ENCODE measurements at regions not wholly inside any gene's neighbourhood (a gene's known extent, or its start where the extent isn't known, plus 50 kb on each side); places are given as distances from the start of the nearest gene placed in this dataset.
"Not testable (repeated sequence)": the region's sequence is repeated elsewhere in the genome, so short reads cannot be mapped to it uniquely, and the experiment has no call there.

DNA sequence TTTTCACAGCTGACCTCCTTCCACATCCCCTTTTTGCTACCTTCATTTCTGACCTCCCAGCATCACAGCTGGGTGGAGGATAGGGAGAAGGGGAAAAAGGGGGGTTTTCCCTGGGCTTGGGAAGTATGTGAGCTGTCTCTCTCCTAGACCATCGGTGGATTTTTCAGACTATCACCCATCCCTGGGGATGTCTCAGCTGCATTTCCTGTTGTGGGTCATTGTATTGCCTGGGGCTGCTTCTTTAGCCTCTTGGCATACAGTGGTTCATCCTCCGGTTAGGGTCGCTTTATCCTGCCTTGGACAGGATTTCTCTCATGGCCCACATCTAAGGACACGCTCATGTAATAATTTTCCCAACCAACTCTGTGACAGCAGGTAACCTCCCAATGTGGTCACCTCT is 142.5 kb upstream of the ARG1 start:
- DNase-seq = no peak

DNA sequence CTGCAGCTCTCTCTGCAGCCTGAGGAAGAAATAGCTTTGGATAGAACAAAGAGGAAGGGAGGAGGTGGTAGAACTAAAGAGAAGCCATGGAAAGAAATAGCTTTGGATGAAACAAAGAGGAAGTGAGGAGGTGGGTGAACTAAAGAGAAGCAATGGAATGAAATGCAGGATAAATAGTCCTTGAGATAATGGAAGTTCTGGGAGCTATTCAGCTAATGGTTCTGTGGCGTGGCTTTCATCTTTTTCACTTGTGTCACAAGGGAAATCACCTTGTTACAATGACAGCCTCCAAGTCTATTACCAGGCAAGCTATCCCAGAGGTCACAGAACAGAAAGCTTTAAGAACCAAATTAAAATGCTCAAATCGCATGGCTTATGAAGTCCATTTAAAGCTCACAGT is 141.3 kb upstream of the ARG1 start:
- DNase-seq = no peak

DNA sequence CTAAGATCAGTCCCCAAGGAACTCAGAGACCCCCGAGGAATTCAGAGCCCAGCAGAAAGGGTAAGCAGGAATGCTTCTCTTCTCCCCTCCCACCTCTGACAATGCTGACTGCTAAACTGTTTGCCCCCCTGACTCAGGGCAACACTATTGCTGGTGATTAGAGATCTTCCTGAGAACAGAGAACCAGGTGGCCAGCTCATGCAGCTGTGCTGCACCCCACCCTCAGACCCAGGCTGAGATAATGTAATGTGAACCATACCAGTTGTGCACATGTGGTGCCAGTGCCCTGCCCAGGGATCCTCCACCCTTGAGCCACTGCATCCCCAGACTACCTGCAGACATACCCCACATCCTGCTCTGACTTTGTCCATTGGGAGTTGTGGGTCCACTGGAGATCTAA is 139.1 kb upstream of the ARG1 start:
- DNase-seq = no peak

DNA sequence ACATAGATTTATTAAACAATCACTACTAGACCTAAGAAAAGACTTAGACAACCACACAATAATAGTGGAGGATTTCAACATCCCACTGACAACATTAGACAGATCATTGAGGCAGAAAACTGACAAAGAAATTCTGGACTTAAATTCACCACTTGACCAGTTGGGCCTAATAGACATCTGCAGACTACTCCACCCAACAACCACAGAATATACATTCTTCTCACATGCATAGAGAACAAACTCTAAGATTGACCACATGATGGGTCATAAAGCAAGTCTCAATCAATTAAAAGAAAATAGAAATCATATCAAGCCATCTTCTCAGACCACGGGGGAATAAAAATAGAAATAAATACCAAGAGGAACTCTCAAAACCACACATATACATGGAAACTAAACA is 136.7 kb upstream of the ARG1 start:
- DNase-seq = no peak

DNA sequence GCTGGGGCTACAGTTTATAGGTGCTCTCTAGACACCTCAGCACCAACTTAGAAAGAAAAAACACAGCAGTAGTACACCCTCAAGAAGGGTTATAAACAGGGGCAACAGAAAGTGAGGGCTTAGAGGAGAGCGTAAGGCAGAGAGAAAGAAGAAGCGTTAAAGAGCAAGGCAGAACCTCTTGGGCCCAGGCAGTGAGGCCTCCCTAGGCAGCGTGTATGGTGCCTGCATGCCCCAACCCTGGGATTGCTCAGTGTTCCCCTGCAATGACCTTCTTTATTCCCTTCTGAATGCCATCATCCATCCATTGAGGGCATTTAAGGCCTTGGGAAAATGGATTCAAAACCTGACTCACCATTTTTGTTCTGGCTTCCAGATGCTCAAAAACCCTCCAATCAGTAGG is 130.0 kb upstream of the ARG1 start:
- DNase-seq = no peak

DNA sequence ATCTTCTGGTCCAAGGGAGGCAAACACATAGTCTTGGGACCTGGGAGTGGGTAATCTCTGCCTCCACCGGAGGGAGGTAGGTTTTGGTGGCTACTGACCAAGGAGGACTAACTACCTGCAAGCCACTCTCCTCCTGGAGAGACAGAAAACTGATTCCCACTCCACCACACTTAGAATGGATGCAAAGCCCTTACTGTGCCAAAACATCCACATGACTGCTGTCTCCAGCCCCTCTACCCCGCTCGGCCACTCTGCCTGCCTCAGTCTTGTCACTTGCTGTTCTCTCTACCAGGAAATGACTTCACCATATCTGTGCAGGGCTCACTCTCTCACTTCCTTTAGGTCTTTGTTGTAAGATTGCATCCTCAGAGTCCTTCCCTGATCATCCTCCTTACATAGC is 129.5 kb upstream of the ARG1 start:
- DNase-seq = no peak

DNA sequence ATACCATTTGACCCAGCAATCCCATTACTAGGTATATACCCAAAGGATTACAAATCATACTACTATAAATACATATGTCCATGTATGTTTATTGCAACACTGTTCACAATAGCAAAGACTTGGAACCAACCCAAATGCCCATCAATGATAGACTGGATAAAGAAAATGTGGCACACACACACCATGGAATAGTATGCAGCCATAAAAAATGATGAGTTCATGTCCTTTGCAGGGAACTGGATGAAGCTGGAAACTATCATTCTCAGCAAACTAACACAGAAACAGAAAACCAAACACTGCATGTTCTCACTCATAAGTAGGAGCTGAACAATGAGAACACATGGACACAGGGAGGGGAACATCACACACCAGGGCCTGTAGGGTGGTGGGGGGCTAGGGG is 127.7 kb upstream of the ARG1 start:
- DNase-seq = not testable (repeated sequence)

DNA sequence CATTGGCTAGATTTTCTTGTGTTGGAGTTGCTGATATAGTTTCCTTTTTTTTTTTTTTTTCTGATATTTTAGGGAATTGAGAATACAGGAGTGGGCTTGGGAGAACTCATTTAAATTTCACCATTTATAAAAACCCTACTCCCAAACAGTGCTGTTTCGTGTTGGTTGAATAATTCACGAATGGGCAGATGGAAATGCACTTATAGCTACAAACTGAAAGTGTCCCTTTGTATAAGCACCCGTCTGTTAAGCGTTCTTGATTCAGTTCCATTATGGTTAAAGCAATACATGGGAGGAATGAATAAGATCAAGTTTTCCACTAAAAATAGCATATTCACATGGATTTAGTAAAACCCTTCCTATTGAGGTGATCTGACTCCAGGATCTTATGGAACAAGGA is 122.2 kb upstream of the ARG1 start:
- no peak for DNase-seq

DNA sequence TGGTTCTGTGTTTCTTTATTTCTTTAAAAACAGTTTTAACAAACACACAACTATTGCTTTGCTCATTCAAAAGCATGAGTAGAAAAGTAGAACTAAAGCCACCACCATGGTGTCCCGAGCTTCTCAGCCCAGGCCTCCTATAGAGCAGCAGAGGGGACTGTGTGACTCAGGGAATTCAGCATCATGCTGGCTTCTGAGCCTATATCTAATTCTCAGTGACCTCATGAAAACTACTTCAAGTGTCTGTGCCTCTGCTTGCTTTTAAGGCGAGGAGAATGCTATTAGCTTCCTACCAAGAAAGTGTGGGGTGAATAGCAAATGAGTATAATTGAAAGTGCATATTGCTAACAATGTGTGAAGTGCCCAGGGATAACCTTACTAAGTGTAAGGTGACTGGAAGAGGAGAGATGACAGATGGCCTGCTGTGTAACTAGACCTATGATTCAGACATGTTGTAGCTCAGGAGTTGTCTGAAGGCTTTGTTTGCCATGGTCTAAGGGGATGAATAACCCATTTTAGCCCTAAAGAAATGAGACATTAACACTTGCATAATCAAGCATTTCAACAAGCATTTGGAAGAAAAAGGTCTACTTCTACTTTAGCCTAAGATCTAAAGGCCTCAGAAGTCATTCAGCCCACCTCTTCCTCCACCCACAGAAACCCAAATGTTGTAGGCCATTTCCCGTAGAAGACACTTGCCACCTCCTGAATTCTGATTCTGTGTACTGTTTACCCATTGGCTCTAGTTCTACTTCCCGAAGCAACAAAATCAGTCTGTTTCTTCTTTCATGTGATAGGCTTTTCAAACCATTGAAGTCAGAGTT is 121.5 kb upstream of the ARG1 start:
- no peak for DNase-seq

DNA sequence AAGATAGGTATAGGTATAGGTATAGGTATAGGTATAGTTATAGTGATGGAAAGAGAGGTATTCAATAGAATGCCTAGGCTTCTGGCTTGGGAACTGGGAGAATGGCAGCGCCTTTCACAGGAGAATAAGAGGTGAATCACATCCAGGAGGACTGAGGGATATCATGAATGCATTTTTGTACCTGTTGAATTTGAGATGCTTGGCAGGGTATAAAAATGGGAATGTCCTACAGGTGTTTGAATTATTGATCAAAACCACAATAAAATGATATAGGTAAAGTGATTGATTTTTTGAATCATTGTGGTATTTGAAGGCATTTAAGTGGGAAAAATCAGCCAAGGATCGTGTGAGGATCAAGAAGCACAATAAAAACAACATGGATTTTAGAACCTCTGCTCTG is 119.2 kb upstream of the ARG1 start:
- no peak for DNase-seq

DNA sequence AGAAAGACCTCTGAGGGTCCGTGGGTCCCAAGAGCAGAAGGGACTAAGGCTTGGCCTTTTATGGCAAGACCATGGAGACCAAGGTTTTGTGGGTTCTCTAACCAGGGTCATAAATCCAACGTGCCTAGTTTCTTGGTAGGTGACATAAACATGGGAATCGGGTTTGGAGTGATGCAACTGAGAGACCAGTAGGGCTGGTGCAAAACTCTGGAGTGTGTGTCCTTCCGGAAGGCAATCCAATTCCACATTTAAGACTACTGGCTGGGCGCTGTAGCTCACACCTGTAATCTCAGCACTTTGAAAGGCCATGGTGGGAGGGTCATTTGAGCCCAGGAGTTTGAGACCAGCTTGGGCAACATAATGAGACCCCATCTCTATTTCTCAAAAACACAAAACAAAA is 116.5 kb upstream of the ARG1 start:
- no peak for DNase-seq

DNA sequence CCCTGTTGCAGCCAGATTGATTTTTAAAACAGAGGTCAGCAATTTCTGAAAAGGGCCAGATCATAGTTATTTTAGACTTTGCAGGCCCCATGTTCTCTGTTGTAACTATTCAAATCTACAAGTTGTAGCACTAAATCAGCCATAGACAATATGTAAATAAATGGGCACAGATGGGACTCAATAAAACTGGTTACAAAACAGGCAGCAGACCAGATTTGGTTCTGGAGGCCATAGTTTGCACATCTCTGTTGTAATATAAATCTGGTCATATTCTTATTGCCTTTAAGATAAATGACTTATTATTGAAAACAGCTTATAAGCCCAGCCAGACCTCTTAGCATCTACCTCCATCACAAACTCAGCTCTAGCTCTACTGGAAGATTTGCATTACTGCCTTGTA is 114.0 kb upstream of the ARG1 start:
- no peak for DNase-seq

DNA sequence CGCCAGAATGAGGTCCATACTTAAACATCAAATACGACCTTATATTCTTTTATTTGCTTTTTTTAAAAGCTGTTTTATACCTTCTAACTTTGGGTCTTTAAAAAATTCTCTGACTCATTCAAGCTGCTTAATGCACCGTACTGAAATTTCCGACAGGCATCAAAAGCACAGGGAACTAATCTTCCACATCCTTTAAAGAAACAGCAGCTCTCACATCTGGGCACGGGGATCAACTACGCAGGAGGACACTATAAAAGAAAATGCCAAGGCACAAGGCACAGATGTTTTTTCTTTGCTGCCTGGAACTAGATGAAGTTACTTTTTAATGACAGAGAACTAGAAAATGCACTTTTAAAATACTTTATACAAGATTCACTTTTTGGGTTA is 112.4 kb upstream of the ARG1 start:
- no peak for DNase-seq

DNA sequence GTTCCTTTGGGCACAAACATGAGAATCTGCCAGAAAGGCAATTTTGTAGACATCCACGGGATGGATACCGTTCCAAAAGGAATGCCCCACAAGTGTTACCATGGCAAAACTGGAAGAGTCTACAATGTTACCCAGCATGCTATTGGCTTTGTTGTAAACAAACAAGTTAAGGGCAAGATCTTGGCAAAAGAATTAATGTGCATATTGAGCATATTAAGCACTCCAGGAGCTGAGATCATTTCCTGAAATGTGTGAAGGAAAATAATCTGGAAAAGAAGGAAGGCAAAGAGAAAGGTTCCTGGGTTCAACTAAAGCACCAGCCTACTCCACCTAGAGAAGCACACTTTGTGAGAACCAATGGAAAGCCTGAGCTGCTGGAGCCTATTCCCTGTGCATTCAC is 103.9 kb upstream of the ARG1 start:
- no peak for DNase-seq

DNA sequence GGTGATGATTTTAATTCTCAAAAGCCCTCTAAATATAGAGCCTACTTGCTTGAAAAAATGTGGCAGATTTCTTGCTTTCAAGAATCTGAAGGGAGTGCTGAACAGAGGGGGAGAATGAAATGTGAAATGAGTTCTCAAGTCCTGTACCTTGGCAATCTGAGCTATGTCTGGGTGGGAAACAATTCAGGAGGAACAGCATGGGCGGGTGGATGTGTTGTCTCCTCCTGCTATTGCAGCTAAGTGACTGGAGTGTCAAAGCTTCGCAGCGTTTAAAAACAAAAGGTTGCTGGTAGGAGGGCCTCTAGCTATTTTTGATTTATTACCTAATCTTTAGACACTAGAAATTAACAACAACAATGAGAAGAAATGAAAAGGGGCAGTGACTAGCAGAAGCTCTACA is 102.5 kb upstream of the ARG1 start:
- DNase-seq = no peak

DNA sequence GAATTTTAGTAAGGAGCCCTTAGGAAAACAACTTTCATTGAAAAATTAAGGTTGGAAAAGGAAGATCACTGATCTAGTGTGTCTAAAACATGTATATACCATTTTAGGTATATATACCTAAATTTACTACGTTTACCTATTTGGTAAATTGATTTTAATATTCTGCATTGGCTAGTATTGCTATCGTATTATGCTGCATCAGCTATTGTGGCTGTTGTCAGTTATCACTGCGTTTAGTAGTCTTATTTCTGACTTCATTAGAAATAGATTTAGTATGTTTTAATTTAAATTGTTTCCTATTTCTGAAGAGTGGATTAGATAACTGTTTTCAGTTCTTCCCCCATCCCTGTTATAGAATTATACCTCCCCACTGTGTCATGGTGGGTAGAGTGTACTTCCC is 101.7 kb upstream of the ARG1 start:
- no peak for DNase-seq

DNA sequence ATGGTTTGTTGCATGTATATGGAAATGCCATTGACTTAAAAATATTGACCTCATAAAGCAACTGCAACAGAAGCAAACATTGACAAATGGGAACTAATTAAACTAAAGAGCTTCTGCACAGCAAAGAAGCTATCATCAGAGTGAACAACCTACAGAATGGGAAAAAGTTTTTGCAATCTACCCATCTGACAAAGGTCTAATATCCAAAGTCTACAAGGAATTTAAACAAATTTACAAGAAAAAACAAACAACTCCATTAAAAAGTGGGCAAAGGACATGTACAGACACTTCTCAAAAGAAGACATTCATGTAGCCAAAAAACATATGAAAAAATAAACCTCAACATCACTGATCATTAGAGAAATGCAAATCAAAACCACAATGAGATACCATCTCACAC is 99.7 kb upstream of the ARG1 start:
- not testable (repeated sequence) for DNase-seq

DNA sequence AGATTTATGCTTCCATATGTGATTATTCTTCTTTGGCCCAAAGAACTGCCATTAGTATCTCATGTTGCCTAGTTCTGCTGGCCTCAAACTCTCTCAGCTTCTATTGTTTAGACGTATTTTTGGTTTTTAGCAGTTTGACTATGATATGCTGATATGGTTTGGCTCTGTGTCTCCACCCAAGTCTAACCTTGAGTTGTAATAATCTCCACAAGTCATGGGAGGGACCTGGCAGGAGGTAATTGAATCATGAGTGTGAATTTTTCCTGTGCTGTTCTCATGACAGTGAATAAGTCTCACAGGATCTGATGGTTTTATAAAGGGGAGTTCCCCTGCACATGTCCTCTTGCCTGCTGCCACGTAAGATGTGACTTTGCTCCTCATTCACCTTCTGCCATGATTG is 96.7 kb upstream of the ARG1 start:
- DNase-seq = no peak

DNA sequence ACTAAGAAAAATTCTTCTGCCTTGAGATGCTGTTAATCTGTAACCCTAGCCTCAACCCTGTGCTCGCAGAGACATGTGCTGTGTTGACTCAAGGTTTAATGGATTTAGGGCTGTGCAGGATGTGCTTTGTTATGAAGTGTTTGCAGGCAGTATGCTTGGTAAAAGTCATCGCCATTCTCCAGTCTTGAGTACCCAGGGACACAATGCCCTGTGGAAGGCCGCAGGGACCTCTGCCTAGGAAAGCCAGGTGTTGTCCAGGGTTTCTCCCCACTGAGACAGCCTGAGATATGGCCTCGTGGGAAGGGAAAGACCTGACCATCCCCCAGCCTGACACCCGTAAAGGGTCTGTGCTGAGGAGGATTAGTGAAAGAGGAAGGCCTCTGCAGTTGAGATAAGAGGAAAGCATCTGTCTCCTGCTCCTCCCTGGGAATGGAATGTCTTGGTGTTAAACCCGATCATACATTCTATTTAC is 94.2 kb upstream of the ARG1 start:
- not testable (repeated sequence) for DNase-seq

DNA sequence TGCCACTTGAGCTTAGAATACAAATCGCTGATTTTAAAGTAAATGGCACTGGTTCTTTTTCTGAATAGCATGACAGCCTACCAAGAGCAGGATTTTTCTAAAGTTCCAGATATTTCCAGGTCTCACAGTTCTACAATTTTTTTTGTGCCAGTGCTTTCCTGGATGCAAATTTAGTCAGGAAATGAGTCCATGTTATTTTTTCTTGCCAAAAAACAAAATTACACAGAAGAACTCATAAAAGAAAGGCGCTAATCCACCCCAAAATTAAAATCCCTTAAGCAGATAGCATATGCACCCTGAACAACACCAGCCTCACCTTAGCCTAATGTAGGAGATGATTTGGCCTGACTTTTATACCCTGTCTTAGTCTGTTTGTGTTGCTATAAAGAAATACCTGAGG is 86.4 kb upstream of the ARG1 start:
- DNase-seq = no peak

DNA sequence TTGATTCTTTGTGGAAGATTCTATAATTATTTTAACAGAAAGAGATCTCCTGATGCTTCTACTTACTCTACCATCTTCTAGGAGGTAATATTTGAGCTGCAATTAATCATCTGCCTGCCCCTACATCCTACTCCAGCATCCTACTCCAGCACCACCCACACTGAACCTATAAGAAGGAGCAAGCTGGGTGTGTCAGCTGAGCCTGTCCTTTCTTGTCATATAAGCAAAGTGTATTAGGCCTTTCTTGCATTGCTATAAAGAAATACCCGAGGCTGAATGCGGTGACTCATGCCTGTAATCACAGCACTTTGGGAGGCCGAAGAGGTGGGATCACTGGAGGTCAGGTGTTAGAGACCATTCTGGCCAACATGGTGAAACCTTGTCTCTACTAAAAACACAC is 84.2 kb upstream of the ARG1 start:
- no peak for DNase-seq

DNA sequence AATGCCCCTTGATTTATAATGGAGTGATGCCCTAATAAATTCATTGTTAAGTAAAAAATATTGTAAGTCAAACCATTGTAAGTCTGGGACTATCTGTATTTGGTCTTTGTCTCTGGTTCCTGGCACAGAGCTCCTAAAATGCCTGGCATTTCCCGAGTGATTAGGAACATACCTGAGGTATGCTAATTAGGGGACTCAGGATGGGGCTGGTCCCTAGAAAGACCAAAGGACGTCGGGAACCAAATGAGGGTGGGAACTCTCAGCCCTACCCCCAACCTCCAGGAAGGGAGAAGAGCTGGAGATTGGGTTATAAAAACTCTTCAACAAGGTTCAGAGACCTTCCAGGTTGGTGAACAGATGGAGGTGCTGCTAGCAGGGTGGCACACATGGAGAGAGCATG is 82.6 kb upstream of the ARG1 start:
- DNase-seq = no peak

DNA sequence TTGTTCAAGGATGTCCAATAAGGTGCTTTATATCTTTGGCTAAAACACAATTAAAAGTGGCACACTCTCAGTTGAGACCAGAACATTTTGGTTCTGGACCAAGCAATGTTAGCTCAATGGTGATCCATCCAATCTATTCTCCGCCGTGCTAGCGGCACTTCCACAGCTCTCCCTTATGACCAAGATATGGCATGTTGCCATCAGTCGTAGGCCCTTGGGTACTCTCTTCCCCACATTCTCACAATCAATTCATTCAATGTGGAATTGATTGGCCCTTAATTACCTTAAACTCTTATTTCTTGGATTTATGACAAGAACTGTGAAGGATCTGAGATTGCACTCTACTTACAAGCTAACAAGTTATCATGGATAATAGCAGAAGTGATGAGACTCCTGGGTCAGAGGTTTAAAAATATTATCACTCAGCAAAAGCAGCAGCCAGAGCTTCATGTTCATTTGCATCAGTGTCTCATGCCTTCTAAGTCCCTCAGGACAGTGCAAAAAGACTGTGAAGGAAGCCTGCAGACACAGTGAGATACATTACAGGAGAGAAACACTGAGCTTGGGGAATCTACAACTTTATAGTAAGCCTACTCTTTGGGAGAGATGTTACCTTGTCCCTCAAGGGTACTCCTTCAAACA is 80.0 kb upstream of the ARG1 start:
- no peak for DNase-seq

DNA sequence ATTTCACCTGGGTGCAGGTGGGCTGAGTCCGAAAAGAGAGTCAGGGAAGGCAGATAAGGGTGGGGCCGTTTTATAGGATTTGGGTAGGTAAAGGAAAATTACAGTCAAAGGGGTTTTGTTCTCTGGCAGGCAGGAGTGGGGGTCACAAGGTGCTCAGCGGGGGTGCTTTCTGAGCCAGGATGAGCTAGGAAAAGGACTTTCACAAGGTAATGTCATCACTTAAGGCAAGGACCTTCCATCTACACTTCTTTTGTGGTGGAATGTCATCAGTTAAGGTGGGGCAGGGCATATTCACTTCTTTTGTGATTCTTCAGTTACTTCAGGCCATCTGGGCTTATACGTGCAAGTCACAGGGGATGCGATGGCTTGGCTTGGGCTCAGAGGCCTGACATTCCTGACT is 68.6 kb upstream of the ARG1 start:
- not testable (repeated sequence) for DNase-seq

DNA sequence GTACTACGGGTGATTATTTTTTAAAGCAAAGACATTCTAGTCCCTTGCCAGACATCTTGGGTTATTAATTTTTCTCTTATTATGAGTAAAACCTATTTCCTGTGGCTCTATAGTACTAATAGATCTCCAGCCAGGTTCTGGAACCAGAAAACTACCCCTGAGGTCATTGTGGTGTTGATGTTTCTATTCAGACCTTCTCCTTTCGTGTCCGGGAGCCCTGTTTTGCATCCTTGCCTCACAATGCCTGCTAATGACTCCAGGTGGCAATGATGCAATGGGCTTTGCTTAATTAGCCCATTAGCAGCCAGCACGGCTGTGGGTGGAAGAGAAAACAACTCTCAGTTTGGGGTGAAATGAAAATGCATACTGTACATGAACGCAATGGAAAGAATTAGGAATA is 62.9 kb upstream of the ARG1 start:
- no peak for DNase-seq
